GM23338 (cell line): ENCODE measurements at regions not wholly inside any gene's neighbourhood (a gene's known extent, or its start where the extent isn't known, plus 50 kb on each side); places are given as distances from the start of the nearest gene placed in this dataset.

ENCODE experiments used
- ATAC-seq: fragments of 200-7000 bp; cut with Tn5 transposase; 3 replicates; pipeline ENCODE4 v1.9.1; 2020
- DNase-seq: peaks from one replicate; pipeline ENCODE4 v3.0.0-alpha.2; 2015; ENCODE audit warnings: low spot score
- H2AFZ ChIP-seq: fragments of 200-600 bp; sonication (generic); 2 replicates; pipeline ENCODE4 v1.8.0; 2016; ENCODE audit warnings: antibody characterized with exemption, mild to moderate bottlenecking, moderate library complexity
- H3F3A ChIP-seq: fragments of 200-600 bp; sonication (generic); replicated peaks from 2 replicates; pipeline ENCODE4 v1.8.0; 2017; ENCODE audit warnings: antibody characterized with exemption, mixed run types, low read depth
- H3K27ac ChIP-seq: fragments of 200-600 bp; sonication (generic); 2 replicates; pipeline ENCODE4 v1.6.1; 2016; ENCODE audit warnings: low read depth
- H3K27me3 ChIP-seq: fragments of 200-600 bp; sonication (generic); 2 replicates; pipeline ENCODE4 v1.8.0; 2016; ENCODE audit warnings: mild to moderate bottlenecking, mixed run types, moderate library complexity; ENCODE audit not compliant: insufficient read depth
- H3K36me3 ChIP-seq: fragments of 200-600 bp; sonication (generic); 2 replicates; pipeline ENCODE4 v1.8.0; 2016; ENCODE audit warnings: mild to moderate bottlenecking; ENCODE audit not compliant: insufficient read depth
- H3K4me1 ChIP-seq: fragments of 200-600 bp; sonication (generic); 2 replicates; pipeline ENCODE4 v1.8.0; 2016; ENCODE audit warnings: mild to moderate bottlenecking, moderate library complexity; ENCODE audit not compliant: insufficient read depth
- H3K4me2 ChIP-seq: fragments of 200-600 bp; sonication (generic); 2 replicates; pipeline ENCODE4 v1.7.1; 2017; ENCODE audit warnings: mixed run types
- H3K4me3 ChIP-seq: fragments of 200-600 bp; sonication (generic); 2 replicates; pipeline ENCODE4 v1.6.1; 2016; ENCODE audit warnings: mixed run types
- H3K79me2 ChIP-seq: fragments of 200-600 bp; sonication (generic); replicated peaks from 2 replicates; pipeline ENCODE4 v1.8.0; 2017; ENCODE audit warnings: mild to moderate bottlenecking; ENCODE audit not compliant: insufficient read depth
- H3K9me2 ChIP-seq: fragments of 200-600 bp; sonication (generic); 2 replicates; pipeline ENCODE4 v1.8.0; 2017; ENCODE audit not compliant: insufficient read depth
- H4K20me1 ChIP-seq: fragments of 200-600 bp; sonication (generic); replicated peaks from 2 replicates; pipeline ENCODE4 v1.8.0; 2017; ENCODE audit warnings: mild to moderate bottlenecking; ENCODE audit not compliant: insufficient read depth
- H3K27ac Mint-ChIP-seq: 2 replicates; pipeline ENCODE4 v1.8.0; 2020; ENCODE audit warnings: inconsistent platforms, mild to moderate bottlenecking, moderate library complexity, mixed read lengths
- H3K27me3 Mint-ChIP-seq: 3 replicates; pipeline ENCODE4 v1.8.0; 2022; ENCODE audit warnings: low read depth, mild to moderate bottlenecking, moderate library complexity, mixed read lengths, inconsistent platforms; ENCODE audit not compliant: insufficient read depth, poor library complexity
- H3K36me3 Mint-ChIP-seq: 3 replicates; pipeline ENCODE4 v1.8.0; 2021; ENCODE audit warnings: low read depth, mild to moderate bottlenecking, inconsistent platforms, moderate library complexity, mixed read lengths
- H3K4me1 Mint-ChIP-seq: 3 replicates; pipeline ENCODE4 v1.8.0; 2020; ENCODE audit warnings: mild to moderate bottlenecking, inconsistent platforms, mixed read lengths
- H3K4me3 Mint-ChIP-seq: 3 replicates; pipeline ENCODE4 v1.8.0; 2021; ENCODE audit warnings: moderate library complexity, mild to moderate bottlenecking, inconsistent platforms, mixed read lengths
- H3K9me3 Mint-ChIP-seq: 3 replicates; pipeline ENCODE4 v1.8.0; 2020; ENCODE audit warnings: moderate library complexity, mild to moderate bottlenecking, inconsistent platforms, mixed read lengths
- CREB1 ChIP-seq: fragments of 250-450 bp; sonication (Bioruptor Pico); IDR thresholded peaks from 2 replicates; pipeline ENCODE4 v1.5.0; 2020; ENCODE audit warnings: low read depth, mild to moderate bottlenecking, moderate library complexity
- EZH2 ChIP-seq: fragments of 200-600 bp; sonication (generic); IDR thresholded peaks from one replicate; pipeline ENCODE4 v1.8.0; 2017; ENCODE audit warnings: antibody characterized with exemption, mild to moderate bottlenecking, low read depth; ENCODE audit not compliant: unreplicated experiment
- EZH2phosphoT487 ChIP-seq: fragments of 200-600 bp; sonication (generic); IDR thresholded peaks from one replicate; pipeline ENCODE4 v1.8.1; 2018; ENCODE audit warnings: antibody characterized with exemption; ENCODE audit not compliant: unreplicated experiment
- JUNB ChIP-seq: IDR thresholded peaks from one replicate; pipeline ENCODE4 v1.6.1; 2016; ENCODE audit warnings: antibody characterized with exemption; ENCODE audit not compliant: unreplicated experiment
- NANOG ChIP-seq: IDR thresholded peaks from 2 replicates; pipeline ENCODE4 v1.6.1; 2016; ENCODE audit warnings: antibody characterized with exemption, borderline replicate concordance
- POLR2AphosphoS5 ChIP-seq: IDR thresholded peaks from 2 replicates; pipeline ENCODE4 v1.6.1; 2016; ENCODE audit warnings: antibody characterized with exemption, low read depth
- STAT1 ChIP-seq: IDR thresholded peaks from one replicate; pipeline ENCODE4 v1.6.1; 2016; ENCODE audit warnings: antibody characterized with exemption; ENCODE audit not compliant: unreplicated experiment
- ZNF114 ChIP-seq: fragments of 250-450 bp; sonication (Bioruptor Pico); IDR thresholded peaks from 2 replicates; pipeline ENCODE4 v1.5.0; 2020; ENCODE audit warnings: mild to moderate bottlenecking, moderate library complexity
- ZNF331 ChIP-seq: fragments of 250-450 bp; sonication (Bioruptor Pico); IDR thresholded peaks from 2 replicates; pipeline ENCODE4 v1.5.0; 2020; ENCODE audit warnings: low read depth, mild to moderate bottlenecking, moderate library complexity
- TF ChIP-seq, protein P1 (sequence below), 2 experiments: fragments of 200-600 bp in 1 of 2; sonication (generic) in 1 of 2; conservative IDR thresholded peaks; 2 replicates each; pipeline versions ENCODE4 v1.5.1 to v1.6.1; 2016 to 2017; ENCODE audit warnings: antibody characterized with exemption in 2 of 2, low read depth in 2 of 2, mild to moderate bottlenecking in 2 of 2, moderate library complexity in 1 of 2
- TF ChIP-seq, protein P2 (sequence below): fragments of 250-450 bp; sonication (Bioruptor Pico); IDR thresholded peaks from 2 replicates; pipeline ENCODE4 v1.5.0; 2020; ENCODE audit warnings: mild to moderate bottlenecking, moderate library complexity
- TF ChIP-seq, protein P3 (sequence below): IDR thresholded peaks from 2 replicates; pipeline ENCODE4 v1.6.1; 2016; ENCODE audit warnings: antibody characterized with exemption
- TF ChIP-seq, protein P4 (sequence below): IDR thresholded peaks from one replicate; pipeline ENCODE4 v1.6.1; 2018; ENCODE audit warnings: antibody characterized with exemption; ENCODE audit not compliant: unreplicated experiment

DNA sequence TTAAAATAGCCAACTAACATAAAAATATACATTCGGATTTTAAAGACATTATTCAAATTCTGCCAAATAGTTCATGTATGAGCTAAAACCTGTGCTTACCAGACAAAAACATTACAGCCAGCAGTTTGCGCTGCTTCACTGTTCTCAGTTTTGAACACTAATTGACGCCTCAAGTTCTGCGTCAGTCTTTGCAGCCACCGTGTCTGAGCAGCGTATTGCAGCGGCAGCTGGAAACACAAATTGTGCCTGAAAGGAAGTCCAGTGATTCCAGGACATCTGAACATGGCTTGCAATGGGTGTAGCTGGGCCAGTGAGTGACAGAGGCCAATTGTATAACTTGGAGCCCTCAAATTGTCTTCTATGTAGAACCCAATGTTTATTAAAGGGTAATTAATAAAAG is 267.6 kb downstream of the TFCP2L1 start:
- no peak for ATAC-seq
- no peak overlapping the region for H3K4me2 ChIP-seq
- no peaks in the 10 kb centered on the region for H3K36me3 ChIP-seq
- no peaks in the 10 kb centered on the region for H4K20me1 ChIP-seq
- no peaks in the 10 kb centered on the region for H3K79me2 ChIP-seq
- H3K36me3 Mint-ChIP-seq: no peaks in the 10 kb centered on the region
- no peak overlapping the region for H2AFZ ChIP-seq
- H3K27ac Mint-ChIP-seq: no peak overlapping the region
- H3K4me1 ChIP-seq: no peaks in the 10 kb centered on the region; the same call in 1 of the 2 replicates
- H3K27ac ChIP-seq: no peak overlapping the region
- H3K27me3 Mint-ChIP-seq: peaks cover 30% of the 10 kb centered on the region
- no peak for DNase-seq
- no peaks in the 10 kb centered on the region for H3K9me2 ChIP-seq
- H3K4me1 Mint-ChIP-seq: peaks cover 13% of the 10 kb centered on the region
- H3K27me3 ChIP-seq: peaks cover 21% of the 10 kb centered on the region
- no peaks in the 10 kb centered on the region for H3K9me3 Mint-ChIP-seq
- no peaks in the 10 kb centered on the region for H3F3A ChIP-seq
- TF ChIP-seq, protein P1, sequence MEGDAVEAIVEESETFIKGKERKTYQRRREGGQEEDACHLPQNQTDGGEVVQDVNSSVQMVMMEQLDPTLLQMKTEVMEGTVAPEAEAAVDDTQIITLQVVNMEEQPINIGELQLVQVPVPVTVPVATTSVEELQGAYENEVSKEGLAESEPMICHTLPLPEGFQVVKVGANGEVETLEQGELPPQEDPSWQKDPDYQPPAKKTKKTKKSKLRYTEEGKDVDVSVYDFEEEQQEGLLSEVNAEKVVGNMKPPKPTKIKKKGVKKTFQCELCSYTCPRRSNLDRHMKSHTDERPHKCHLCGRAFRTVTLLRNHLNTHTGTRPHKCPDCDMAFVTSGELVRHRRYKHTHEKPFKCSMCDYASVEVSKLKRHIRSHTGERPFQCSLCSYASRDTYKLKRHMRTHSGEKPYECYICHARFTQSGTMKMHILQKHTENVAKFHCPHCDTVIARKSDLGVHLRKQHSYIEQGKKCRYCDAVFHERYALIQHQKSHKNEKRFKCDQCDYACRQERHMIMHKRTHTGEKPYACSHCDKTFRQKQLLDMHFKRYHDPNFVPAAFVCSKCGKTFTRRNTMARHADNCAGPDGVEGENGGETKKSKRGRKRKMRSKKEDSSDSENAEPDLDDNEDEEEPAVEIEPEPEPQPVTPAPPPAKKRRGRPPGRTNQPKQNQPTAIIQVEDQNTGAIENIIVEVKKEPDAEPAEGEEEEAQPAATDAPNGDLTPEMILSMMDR (conservative IDR thresholded peaks at IDR 0.05; ENCODE audit: low read depth in 2 of 2): no peak
- no peak for TF ChIP-seq EZH2phosphoT487
- TF ChIP-seq POLR2AphosphoS5: no peak
- TF ChIP-seq EZH2: no peak
- no peak for TF ChIP-seq CREB1 (CRISPR knock-in tag)
- TF ChIP-seq ZNF331: no peak
- TF ChIP-seq, protein P2, sequence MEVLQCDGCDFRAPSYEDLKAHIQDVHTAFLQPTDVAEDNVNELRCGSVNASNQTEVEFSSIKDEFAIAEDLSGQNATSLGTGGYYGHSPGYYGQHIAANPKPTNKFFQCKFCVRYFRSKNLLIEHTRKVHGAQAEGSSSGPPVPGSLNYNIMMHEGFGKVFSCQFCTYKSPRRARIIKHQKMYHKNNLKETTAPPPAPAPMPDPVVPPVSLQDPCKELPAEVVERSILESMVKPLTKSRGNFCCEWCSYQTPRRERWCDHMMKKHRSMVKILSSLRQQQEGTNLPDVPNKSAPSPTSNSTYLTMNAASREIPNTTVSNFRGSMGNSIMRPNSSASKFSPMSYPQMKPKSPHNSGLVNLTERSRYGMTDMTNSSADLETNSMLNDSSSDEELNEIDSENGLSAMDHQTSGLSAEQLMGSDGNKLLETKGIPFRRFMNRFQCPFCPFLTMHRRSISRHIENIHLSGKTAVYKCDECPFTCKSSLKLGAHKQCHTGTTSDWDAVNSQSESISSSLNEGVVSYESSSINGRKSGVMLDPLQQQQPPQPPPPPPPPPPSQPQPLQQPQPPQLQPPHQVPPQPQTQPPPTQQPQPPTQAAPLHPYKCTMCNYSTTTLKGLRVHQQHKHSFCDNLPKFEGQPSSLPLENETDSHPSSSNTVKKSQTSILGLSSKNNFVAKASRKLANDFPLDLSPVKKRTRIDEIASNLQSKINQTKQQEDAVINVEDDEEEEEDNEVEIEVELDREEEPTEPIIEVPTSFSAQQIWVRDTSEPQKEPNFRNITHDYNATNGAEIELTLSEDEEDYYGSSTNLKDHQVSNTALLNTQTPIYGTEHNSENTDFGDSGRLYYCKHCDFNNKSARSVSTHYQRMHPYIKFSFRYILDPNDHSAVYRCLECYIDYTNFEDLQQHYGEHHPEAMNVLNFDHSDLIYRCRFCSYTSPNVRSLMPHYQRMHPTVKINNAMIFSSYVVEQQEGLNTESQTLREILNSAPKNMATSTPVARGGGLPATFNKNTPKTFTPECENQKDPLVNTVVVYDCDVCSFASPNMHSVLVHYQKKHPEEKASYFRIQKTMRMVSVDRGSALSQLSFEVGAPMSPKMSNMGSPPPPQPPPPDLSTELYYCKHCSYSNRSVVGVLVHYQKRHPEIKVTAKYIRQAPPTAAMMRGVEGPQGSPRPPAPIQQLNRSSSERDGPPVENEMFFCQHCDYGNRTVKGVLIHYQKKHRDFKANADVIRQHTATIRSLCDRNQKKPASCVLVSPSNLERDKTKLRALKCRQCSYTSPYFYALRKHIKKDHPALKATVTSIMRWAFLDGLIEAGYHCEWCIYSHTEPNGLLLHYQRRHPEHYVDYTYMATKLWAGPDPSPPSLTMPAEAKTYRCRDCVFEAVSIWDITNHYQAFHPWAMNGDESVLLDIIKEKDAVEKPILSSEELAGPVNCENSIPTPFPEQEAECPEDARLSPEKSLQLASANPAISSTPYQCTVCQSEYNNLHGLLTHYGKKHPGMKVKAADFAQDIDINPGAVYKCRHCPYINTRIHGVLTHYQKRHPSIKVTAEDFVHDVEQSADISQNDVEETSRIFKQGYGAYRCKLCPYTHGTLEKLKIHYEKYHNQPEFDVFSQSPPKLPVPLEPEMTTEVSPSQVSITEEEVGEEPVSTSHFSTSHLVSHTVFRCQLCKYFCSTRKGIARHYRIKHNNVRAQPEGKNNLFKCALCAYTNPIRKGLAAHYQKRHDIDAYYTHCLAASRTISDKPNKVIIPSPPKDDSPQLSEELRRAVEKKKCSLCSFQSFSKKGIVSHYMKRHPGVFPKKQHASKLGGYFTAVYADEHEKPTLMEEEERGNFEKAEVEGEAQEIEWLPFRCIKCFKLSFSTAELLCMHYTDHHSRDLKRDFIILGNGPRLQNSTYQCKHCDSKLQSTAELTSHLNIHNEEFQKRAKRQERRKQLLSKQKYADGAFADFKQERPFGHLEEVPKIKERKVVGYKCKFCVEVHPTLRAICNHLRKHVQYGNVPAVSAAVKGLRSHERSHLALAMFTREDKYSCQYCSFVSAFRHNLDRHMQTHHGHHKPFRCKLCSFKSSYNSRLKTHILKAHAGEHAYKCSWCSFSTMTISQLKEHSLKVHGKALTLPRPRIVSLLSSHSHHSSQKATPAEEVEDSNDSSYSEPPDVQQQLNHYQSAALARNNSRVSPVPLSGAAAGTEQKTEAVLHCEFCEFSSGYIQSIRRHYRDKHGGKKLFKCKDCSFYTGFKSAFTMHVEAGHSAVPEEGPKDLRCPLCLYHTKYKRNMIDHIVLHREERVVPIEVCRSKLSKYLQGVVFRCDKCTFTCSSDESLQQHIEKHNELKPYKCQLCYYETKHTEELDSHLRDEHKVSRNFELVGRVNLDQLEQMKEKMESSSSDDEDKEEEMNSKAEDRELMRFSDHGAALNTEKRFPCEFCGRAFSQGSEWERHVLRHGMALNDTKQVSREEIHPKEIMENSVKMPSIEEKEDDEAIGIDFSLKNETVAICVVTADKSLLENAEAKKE (CRISPR knock-in tag): no peak
- TF ChIP-seq STAT1: no peak
- no peak for TF ChIP-seq NANOG
- TF ChIP-seq, protein P3, sequence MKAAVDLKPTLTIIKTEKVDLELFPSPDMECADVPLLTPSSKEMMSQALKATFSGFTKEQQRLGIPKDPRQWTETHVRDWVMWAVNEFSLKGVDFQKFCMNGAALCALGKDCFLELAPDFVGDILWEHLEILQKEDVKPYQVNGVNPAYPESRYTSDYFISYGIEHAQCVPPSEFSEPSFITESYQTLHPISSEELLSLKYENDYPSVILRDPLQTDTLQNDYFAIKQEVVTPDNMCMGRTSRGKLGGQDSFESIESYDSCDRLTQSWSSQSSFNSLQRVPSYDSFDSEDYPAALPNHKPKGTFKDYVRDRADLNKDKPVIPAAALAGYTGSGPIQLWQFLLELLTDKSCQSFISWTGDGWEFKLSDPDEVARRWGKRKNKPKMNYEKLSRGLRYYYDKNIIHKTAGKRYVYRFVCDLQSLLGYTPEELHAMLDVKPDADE: no peak
- TF ChIP-seq JUNB: no peak
- TF ChIP-seq ZNF114: no peak
- TF ChIP-seq, protein P4, sequence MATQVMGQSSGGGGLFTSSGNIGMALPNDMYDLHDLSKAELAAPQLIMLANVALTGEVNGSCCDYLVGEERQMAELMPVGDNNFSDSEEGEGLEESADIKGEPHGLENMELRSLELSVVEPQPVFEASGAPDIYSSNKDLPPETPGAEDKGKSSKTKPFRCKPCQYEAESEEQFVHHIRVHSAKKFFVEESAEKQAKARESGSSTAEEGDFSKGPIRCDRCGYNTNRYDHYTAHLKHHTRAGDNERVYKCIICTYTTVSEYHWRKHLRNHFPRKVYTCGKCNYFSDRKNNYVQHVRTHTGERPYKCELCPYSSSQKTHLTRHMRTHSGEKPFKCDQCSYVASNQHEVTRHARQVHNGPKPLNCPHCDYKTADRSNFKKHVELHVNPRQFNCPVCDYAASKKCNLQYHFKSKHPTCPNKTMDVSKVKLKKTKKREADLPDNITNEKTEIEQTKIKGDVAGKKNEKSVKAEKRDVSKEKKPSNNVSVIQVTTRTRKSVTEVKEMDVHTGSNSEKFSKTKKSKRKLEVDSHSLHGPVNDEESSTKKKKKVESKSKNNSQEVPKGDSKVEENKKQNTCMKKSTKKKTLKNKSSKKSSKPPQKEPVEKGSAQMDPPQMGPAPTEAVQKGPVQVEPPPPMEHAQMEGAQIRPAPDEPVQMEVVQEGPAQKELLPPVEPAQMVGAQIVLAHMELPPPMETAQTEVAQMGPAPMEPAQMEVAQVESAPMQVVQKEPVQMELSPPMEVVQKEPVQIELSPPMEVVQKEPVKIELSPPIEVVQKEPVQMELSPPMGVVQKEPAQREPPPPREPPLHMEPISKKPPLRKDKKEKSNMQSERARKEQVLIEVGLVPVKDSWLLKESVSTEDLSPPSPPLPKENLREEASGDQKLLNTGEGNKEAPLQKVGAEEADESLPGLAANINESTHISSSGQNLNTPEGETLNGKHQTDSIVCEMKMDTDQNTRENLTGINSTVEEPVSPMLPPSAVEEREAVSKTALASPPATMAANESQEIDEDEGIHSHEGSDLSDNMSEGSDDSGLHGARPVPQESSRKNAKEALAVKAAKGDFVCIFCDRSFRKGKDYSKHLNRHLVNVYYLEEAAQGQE: no peak
- no peak overlapping the region for H3K4me3 ChIP-seq
- no peak overlapping the region for H3K4me3 Mint-ChIP-seq
